HG02938 (cell line): ENCODE measurements at regions not wholly inside any gene's neighbourhood (a gene's known extent, or its start where the extent isn't known, plus 50 kb on each side); places are given as distances from the start of the nearest gene placed in this dataset.

Experiments
- ATAC-seq: cut with Tn5 transposase; IDR thresholded peaks from one replicate; pipeline ENCODE4 v1.9.1; 2021; ENCODE audit warnings: mild to moderate bottlenecking, moderate library complexity; ENCODE audit not compliant: unreplicated experiment

- no peak for ATAC-seq
These were observed 232.6 kb downstream of the OPA1 start for GRCh38 chr3:193825617-193826016.

- ATAC-seq = no peak
These were observed 233.3 kb downstream of the OPA1 start for GRCh38 chr3:193826159-193826795.

GRCh38 chr3:193827040-193827669 is 234.1 kb downstream of the OPA1 start:
- ATAC-seq = no peak

- no peak for ATAC-seq
These were observed 234.9 kb downstream of the OPA1 start for GRCh38 chr3:193827871-193828270.

- ATAC-seq = no peak
These were observed 235.5 kb downstream of the OPA1 start for GRCh38 chr3:193828477-193828876.

- ATAC-seq = no peak
These were observed 236.8 kb downstream of the OPA1 start for GRCh38 chr3:193829781-193830180.

GRCh38 chr3:193830791-193831191 is 237.8 kb downstream of the OPA1 start:
- no peak for ATAC-seq

GRCh38 chr3:193831495-193832455 is 238.8 kb downstream of the OPA1 start:
- ATAC-seq = peak; percentile 70

GRCh38 chr3:193832833-193833413 is 239.9 kb downstream of the OPA1 start:
- ATAC-seq = no peak

GRCh38 chr3:193833592-193833991 is 240.6 kb downstream of the OPA1 start:
- no peak for ATAC-seq

- no peak for ATAC-seq
These were observed 242.4 kb downstream of the OPA1 start for GRCh38 chr3:193835414-193835813.

GRCh38 chr3:193836511-193836910 is 243.5 kb downstream of the OPA1 start:
- ATAC-seq = no peak

GRCh38 chr3:193836918-193837317 is 243.9 kb downstream of the OPA1 start:
- ATAC-seq = no peak

GRCh38 chr3:193837347-193837827 is 244.4 kb downstream of the OPA1 start:
- ATAC-seq = no peak

- ATAC-seq = no peak
These were observed 247.2 kb downstream of the OPA1 start for GRCh38 chr3:193840111-193840641.

GRCh38 chr3:193841581-193841980 is 248.6 kb downstream of the OPA1 start:
- ATAC-seq = no peak

- ATAC-seq = peak; percentile 73
These were observed 249.2 kb downstream of the OPA1 start for GRCh38 chr3:193842029-193842798.

GRCh38 chr3:193842832-193843473 is 249.9 kb downstream of the OPA1 start:
- ATAC-seq = no peak

GRCh38 chr3:193843474-193844301 is 250.7 kb downstream of the OPA1 start:
- peak; percentile 60 for ATAC-seq
